ENCODE measurements at regions not wholly inside any gene's neighbourhood (a gene's known extent, or its start where the extent isn't known, plus 50 kb on each side); places are given as distances from the start of the nearest gene placed in this dataset.

DNA sequence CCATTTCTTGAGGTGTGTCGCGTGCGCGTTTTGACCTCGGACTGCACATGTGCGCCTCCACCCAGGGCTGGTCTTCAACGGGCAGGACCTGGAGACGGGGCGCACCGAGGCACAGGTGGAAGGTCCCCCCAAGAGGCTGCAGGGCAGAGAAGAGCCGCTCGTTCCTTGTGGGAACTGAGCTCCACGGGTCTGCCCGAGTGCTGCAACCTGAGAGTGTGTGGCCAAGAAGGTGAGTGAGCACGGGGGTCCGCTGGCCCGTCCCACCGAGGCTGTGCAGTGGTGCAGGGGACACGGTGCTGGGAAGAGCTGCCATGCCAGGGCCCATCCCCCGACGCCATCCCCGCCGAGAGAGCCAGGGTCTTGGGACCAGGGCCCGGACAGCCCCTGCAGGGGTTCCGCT is 268.3 kb downstream of the GALR1 start:
- Histone ChIP-seq H3K4me3 (ENCODE audit: extremely low read depth, insufficient read depth, low read length, poor library complexity, severe bottlenecking) (no peak overlapping the region), H3K36me3 (ENCODE audit: control insufficient read depth, insufficient read depth, low read length) (no peaks in the 10 kb centered on the region), H3K27ac (ENCODE audit: low read depth, low read length, severe bottlenecking) (no peak overlapping the region), H3K4me1 (ENCODE audit: control insufficient read depth, insufficient read depth, low read length, poor library complexity, severe bottlenecking) (no peaks in the 10 kb centered on the region), H3K9me3 (ENCODE audit: control insufficient read depth, low read length) (no peaks in the 10 kb centered on the region)
- WGBS, 2 experiments (ENCODE audit: insufficient coverage in 2 of 2): 90 to 93% methylated on average over 22 to 25 of the region's 25 CpGs

DNA sequence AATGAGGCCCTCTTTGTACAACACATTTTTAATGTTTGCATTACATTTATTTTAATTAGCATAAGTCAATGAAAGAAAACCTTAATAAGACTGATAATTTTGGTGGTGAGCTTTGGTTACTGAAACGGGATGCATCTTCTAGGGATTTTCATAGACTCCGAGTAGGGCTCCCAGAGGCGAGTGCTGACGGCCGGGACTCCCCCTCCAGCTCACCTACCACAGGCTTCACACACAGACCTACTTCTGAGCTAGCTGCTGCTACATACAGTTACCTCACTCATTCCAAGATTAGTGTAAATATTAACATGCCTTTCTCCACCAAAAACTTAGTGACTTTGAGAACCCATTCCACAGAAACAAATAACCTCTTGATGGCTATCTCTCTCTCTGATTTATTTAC is 271.1 kb downstream of the GALR1 start:
- Histone ChIP-seq H3K36me3 (ENCODE audit: control insufficient read depth, insufficient read depth, low read length) (no peaks in the 10 kb centered on the region), H3K4me1 (ENCODE audit: control insufficient read depth, insufficient read depth, low read length, poor library complexity, severe bottlenecking) (no peaks in the 10 kb centered on the region), H3K9me3 (ENCODE audit: control insufficient read depth, low read length) (no peaks in the 10 kb centered on the region), H3K27ac (ENCODE audit: low read depth, low read length, severe bottlenecking) (no peak overlapping the region), H3K4me3 (ENCODE audit: extremely low read depth, insufficient read depth, low read length, poor library complexity, severe bottlenecking) (no peak overlapping the region)
- WGBS, 2 experiments (ENCODE audit: insufficient coverage in 2 of 2): 85 to 96% methylated on average over 4 of the region's 5 CpGs

DNA sequence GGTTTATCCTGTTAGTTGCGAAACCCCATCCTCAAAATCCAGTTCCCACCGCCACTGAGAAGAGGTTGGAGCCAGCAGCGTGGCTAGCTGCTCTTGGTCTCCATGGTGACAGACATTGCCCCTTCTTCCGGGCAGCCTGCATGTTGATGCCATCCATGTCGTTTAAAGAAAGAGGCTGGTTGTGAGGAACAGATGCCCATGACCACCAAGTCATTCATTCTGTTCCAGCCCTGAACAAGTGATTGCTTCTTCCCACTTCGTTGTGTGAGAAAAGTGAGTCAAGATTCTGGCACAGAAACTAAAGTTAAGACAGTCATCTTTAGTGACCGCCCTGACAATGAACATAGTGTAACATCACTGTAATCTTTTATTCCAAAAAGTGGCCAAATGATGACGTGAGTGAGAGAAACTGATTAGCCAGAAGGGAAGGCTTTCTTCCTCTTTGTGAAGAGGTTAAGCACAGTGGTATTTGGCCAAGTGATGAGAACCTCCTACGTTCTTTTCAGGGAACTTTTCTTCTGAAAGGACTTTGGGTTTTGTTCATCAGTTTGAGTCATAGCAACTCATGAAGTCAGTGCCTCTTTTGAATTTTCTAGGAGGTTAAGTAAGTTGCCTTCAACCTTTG is 272.5 kb downstream of the GALR1 start:
- no peaks in the 10 kb centered on the region for H3K4me1 ChIP-seq (ENCODE audit: control insufficient read depth, insufficient read depth, low read length, poor library complexity, severe bottlenecking)
- no peaks in the 10 kb centered on the region for H3K36me3 ChIP-seq (ENCODE audit: control insufficient read depth, insufficient read depth, low read length)
- 76 to 98% methylated on average over 5 to 7 of the region's 9 CpGs for WGBS, 2 experiments (ENCODE audit: insufficient coverage in 2 of 2)
- H3K27ac ChIP-seq (ENCODE audit: low read depth, low read length, severe bottlenecking): no peak overlapping the region
- H3K4me3 ChIP-seq (ENCODE audit: extremely low read depth, insufficient read depth, low read length, poor library complexity, severe bottlenecking): no peak overlapping the region
- no peaks in the 10 kb centered on the region for H3K9me3 ChIP-seq (ENCODE audit: control insufficient read depth, low read length)

DNA sequence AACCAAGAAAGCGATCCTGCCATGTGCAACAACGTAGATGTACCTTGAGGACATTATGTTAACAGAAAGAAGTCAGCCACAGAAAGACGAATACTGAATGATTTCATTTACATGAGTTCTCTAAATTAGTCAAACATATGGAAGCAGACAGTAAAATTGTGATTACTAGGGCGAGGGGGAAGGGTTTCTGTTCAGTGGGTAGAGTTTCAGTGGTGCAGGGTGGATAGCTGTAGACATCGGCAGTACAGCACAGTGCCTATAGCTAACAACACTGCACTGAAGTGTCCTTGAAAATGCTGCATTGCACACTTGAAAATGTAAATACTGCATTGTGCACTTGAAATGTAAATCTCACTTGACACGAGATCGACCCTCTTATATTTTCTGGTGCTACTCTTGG is 275.3 kb downstream of the GALR1 start:
- no peak overlapping the region for H3K27ac ChIP-seq (ENCODE audit: low read depth, low read length, severe bottlenecking)

DNA sequence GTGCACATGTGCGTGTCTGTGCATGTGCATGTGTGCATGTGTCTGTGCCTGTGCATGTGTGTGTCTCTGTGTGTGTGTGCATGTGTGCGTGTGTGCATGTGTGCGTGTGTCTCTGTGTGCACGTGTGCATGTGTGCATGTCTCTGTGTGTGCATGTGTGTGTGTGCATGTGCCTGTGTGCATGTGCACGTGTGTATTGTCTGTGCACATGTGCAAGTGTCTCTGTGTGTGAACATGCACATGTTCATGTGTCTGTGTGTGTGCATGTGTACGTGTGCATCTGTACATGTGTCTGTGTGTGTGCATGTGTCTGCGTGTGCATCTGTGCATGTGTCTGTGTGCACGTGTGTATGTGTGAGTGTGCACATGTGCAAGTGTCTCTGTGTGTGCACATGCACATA is 277.3 kb downstream of the GALR1 start:
- WGBS, 2 experiments (ENCODE audit: insufficient coverage in 2 of 2): 88 to 96% methylated on average over 8 of the region's 8 CpGs
- Histone ChIP-seq H3K4me3 (ENCODE audit: extremely low read depth, insufficient read depth, low read length, poor library complexity, severe bottlenecking) (no peak overlapping the region), H3K36me3 (ENCODE audit: control insufficient read depth, insufficient read depth, low read length) (no peaks in the 10 kb centered on the region), H3K9me3 (ENCODE audit: control insufficient read depth, low read length) (no peaks in the 10 kb centered on the region), H3K27ac (ENCODE audit: low read depth, low read length, severe bottlenecking) (no peak overlapping the region), H3K4me1 (ENCODE audit: control insufficient read depth, insufficient read depth, low read length, poor library complexity, severe bottlenecking) (no peaks in the 10 kb centered on the region)

More for the DNA sequence above, 275.3 kb downstream of the GALR1 start:
- Histone ChIP-seq H3K36me3 (ENCODE audit: control insufficient read depth, insufficient read depth, low read length) (no peaks in the 10 kb centered on the region), H3K4me3 (ENCODE audit: extremely low read depth, insufficient read depth, low read length, poor library complexity, severe bottlenecking) (no peak overlapping the region), H3K4me1 (ENCODE audit: control insufficient read depth, insufficient read depth, low read length, poor library complexity, severe bottlenecking) (no peaks in the 10 kb centered on the region), H3K9me3 (ENCODE audit: control insufficient read depth, low read length) (no peaks in the 10 kb centered on the region)
- 92 to 100% methylated on average over 1 to 6 of the region's 7 CpGs for WGBS, 2 experiments (ENCODE audit: insufficient coverage in 2 of 2)

DNA sequence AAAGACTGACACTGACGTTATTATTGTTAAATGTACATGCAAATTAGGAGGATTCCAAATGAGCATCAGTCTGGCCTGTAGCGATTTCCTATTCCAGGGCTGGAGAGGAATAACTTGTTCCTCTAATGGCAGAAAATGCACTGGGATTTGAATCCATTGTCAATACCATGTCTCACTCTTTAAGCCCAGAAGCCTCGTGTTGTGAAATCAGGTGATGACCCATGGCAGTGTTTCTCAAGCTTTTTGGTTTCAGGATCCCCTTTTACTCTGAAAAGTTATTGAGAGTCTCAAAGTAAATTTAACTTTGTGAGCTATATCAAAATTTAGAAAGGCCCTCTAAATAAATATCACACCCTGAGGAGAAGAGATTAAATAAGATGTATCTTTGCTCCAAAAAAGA is 279.2 kb downstream of the GALR1 start:
- Histone ChIP-seq H3K4me1 (ENCODE audit: control insufficient read depth, insufficient read depth, low read length, poor library complexity, severe bottlenecking) (no peaks in the 10 kb centered on the region), H3K27ac (ENCODE audit: low read depth, low read length, severe bottlenecking) (no peak overlapping the region), H3K4me3 (ENCODE audit: extremely low read depth, insufficient read depth, low read length, poor library complexity, severe bottlenecking) (no peak overlapping the region), H3K36me3 (ENCODE audit: control insufficient read depth, insufficient read depth, low read length) (no peaks in the 10 kb centered on the region), H3K9me3 (ENCODE audit: control insufficient read depth, low read length) (no peaks in the 10 kb centered on the region)
- 77 to 100% methylated on average over 2 to 3 of the region's 3 CpGs for WGBS, 2 experiments (ENCODE audit: insufficient coverage in 2 of 2)

DNA sequence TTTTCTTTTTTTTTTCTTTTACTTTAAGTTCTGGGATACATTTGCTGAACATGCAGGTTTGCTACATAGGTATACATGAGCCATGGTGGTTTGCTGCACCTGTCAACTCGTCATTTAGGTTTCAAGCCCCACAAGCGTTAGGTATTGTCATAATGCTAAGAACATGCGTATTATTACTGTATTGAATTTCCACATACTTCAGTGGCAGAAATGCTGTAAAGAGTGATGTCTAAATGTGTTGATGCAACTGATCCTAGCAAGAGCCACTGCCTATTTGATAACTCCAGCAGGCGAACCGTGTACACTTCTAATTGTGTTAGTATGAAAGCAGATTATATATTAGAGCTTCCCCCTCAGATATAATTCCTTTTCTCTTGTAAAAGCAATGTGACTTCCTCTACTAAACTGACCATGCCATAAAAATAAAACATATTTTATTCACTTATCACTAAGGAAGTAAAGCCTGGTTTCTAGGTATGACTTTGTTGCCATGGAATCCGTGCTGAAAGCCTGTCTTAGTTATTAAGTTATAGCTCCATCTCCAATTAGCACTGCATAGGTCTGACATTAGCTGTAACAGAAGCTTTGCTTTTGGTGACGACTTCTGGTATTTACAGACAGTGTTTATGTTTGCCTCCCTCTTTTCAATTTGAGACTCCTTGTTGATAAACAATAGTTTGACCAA is 280.0 kb downstream of the GALR1 start:
- WGBS, 2 experiments (ENCODE audit: insufficient coverage in 2 of 2): 78 to 94% methylated on average over 2 to 4 of the region's 7 CpGs
- H3K4me3 ChIP-seq (ENCODE audit: extremely low read depth, insufficient read depth, low read length, poor library complexity, severe bottlenecking): no peak overlapping the region
- H3K27ac ChIP-seq (ENCODE audit: low read depth, low read length, severe bottlenecking): no peak overlapping the region
- no peaks in the 10 kb centered on the region for H3K4me1 ChIP-seq (ENCODE audit: control insufficient read depth, insufficient read depth, low read length, poor library complexity, severe bottlenecking)
- no peaks in the 10 kb centered on the region for H3K9me3 ChIP-seq (ENCODE audit: control insufficient read depth, low read length)
- no peaks in the 10 kb centered on the region for H3K36me3 ChIP-seq (ENCODE audit: control insufficient read depth, insufficient read depth, low read length)

DNA sequence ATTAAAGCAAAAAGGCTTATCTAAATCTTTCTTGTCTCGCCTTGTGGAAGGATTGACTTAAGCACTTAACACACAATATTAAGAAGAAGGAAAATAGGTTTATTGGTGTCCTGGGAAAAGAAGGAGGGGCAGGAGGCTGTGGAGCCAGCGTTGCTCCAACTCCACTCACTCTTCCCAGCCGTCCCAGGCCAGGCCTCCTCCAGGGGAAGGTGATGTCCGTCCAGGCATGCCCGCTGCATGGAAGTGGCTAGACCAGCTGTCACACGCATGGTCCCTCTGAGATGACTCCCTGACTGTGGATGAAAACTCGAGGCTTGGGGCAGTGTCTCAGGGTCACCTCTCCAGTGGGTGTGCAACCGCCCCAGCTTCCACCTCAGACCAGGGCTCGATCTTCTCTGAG is 281.1 kb downstream of the GALR1 start:
- no peak overlapping the region for H3K27ac ChIP-seq (ENCODE audit: low read depth, low read length, severe bottlenecking)
- WGBS, 2 experiments (ENCODE audit: insufficient coverage in 2 of 2): 91 to 92% methylated on average over 7 to 8 of the region's 9 CpGs
- no peak overlapping the region for H3K4me3 ChIP-seq (ENCODE audit: extremely low read depth, insufficient read depth, low read length, poor library complexity, severe bottlenecking)

DNA sequence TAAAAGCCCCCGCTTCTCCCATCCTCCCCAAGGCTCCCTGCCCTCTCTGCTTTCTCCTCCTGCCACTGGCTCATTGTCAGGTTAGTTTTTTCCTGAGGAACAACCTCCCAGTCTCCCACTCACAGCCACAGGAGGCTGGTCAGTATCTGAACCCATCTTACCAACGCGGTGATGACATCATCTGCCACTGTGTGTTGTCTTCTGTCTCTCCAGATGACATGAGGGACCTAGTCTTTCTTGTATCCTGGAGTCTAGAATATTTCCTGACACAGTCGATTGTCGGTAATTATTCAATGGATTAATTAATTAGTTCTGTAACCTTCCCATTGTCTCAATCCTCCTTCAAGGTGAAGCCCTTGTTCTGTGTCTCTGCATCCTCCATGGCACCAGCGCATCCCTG is 290.2 kb downstream of the GALR1 start:
- Histone ChIP-seq H3K27ac (ENCODE audit: low read depth, low read length, severe bottlenecking) (no peak overlapping the region), H3K36me3 (ENCODE audit: control insufficient read depth, insufficient read depth, low read length) (no peaks in the 10 kb centered on the region), H3K9me3 (ENCODE audit: control insufficient read depth, low read length) (no peaks in the 10 kb centered on the region), H3K4me3 (ENCODE audit: extremely low read depth, insufficient read depth, low read length, poor library complexity, severe bottlenecking) (no peak overlapping the region), H3K4me1 (ENCODE audit: control insufficient read depth, insufficient read depth, low read length, poor library complexity, severe bottlenecking) (no peaks in the 10 kb centered on the region)
- WGBS, 2 experiments (ENCODE audit: insufficient coverage in 2 of 2): 81 to 92% methylated on average over 3 of the region's 6 CpGs

More for the DNA sequence above, 281.1 kb downstream of the GALR1 start:
- H3K9me3 ChIP-seq (ENCODE audit: control insufficient read depth, low read length): no peaks in the 10 kb centered on the region
- H3K4me1 ChIP-seq (ENCODE audit: control insufficient read depth, insufficient read depth, low read length, poor library complexity, severe bottlenecking): no peaks in the 10 kb centered on the region
- no peaks in the 10 kb centered on the region for H3K36me3 ChIP-seq (ENCODE audit: control insufficient read depth, insufficient read depth, low read length)

DNA sequence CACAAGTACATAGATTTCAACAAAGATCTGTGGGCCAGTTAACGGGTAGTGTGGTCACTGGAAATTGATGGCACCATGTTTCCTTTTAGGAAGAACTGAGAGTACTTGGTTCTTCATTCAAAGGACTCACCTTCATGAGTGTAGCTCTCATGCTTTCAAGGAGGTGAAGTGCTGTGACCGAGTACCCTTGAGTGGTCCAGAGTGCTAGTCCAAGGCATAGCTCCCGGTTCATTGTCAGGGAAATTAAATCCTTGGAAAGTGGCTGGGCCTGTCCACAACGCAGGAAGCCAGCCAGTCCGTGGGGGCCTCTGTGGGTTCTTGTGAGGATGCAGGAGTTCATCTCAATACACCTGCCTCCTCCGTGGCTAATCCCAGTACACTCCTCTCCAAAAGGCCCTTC is 295.1 kb downstream of the GALR1 start:
- Histone ChIP-seq H3K27ac (ENCODE audit: low read depth, low read length, severe bottlenecking) (no peak overlapping the region), H3K36me3 (ENCODE audit: control insufficient read depth, insufficient read depth, low read length) (no peaks in the 10 kb centered on the region), H3K4me3 (ENCODE audit: extremely low read depth, insufficient read depth, low read length, poor library complexity, severe bottlenecking) (no peak overlapping the region), H3K4me1 (ENCODE audit: control insufficient read depth, insufficient read depth, low read length, poor library complexity, severe bottlenecking) (no peaks in the 10 kb centered on the region), H3K9me3 (ENCODE audit: control insufficient read depth, low read length) (no peaks in the 10 kb centered on the region)
- 73 to 86% methylated on average over 3 of the region's 6 CpGs for WGBS, 2 experiments (ENCODE audit: insufficient coverage in 2 of 2)

DNA sequence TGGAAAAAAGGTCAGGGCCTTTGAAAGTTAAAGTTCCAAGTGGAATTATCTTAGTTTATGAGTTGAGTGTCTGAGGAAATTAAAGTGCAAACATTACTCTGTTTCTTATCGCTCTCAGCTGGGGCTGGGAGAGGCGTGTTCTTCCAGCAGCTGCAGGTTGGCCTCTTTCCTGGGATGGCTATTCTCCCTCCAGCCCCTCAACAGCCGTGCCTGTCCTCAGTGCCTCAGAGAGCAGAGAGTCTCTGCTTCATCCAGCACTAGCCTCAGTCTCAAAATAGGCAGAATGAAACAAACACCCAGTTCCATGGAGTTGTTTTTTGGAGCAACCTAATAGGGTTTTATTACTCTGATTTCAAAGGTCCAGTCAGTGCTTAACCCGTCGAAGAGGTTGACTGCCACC is 298.1 kb downstream of the GALR1 start:
- no peak overlapping the region for H3K27ac ChIP-seq (ENCODE audit: low read depth, low read length, severe bottlenecking)
- 81 to 86% methylated on average over 3 of the region's 5 CpGs for WGBS, 2 experiments (ENCODE audit: insufficient coverage in 2 of 2)

More for the DNA sequence above, 298.1 kb downstream of the GALR1 start:
- Histone ChIP-seq H3K4me1 (ENCODE audit: control insufficient read depth, insufficient read depth, low read length, poor library complexity, severe bottlenecking) (no peaks in the 10 kb centered on the region), H3K4me3 (ENCODE audit: extremely low read depth, insufficient read depth, low read length, poor library complexity, severe bottlenecking) (no peak overlapping the region), H3K36me3 (ENCODE audit: control insufficient read depth, insufficient read depth, low read length) (no peaks in the 10 kb centered on the region), H3K9me3 (ENCODE audit: control insufficient read depth, low read length) (no peaks in the 10 kb centered on the region)

Data from mesodermal cell (in vitro differentiated cells).